ENCODE measurements at regions not wholly inside any gene's neighbourhood (a gene's known extent, or its start where the extent isn't known, plus 50 kb on each side); places are given as distances from the start of the nearest gene placed in this dataset.
A peak's percentile ranks its signal among the peaks of the same experiment; 100 is the strongest.

- no peak for DNase-seq
Measured at GRCh38 chr9:32218100-32218767, 166.2 kb upstream of the ACO1 start.

DNA sequence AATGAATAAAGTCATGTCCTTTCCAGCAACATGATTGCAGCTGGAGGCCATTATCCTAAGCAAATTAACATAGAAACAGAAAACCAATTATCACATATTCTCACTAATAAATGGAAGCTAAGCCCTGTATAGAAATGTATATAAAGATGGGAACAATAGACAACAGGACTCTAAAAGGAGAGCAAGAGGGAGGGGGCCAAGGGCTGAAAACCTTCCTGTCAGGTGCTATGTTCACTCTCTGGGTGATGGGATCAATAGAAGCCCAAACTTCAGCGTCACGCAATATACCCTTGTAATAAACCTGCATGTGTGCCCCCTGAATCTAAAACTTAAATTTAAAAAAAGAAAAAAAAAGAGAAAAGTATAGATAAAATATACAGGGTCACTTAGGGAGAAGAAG lies 163.7 kb upstream of the ACO1 start:
- DNase-seq: no peak

- no peak for DNase-seq
Measured at GRCh38 chr9:32234451-32234850, 150.0 kb upstream of the ACO1 start.

DNA sequence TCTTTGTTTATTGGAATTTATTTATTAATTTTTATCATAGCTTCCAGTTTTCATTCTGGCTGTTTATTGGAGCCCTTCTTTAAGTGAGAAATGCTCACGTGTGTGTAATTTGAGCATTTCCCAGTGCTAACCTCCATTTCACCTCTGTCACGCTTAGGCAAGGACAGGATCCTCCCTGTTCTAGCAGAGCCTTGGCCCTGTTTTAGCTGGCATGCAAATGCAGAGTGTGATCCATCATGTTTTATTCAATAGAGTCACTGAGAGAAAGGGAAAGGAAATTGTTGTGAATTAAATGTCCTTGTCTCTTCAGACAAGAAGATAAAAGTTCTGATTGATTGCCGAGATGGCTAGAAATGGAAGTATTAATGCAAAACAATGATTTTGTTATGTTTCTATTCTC lies 137.3 kb upstream of the ACO1 start:
- no peak for DNase-seq

DNA sequence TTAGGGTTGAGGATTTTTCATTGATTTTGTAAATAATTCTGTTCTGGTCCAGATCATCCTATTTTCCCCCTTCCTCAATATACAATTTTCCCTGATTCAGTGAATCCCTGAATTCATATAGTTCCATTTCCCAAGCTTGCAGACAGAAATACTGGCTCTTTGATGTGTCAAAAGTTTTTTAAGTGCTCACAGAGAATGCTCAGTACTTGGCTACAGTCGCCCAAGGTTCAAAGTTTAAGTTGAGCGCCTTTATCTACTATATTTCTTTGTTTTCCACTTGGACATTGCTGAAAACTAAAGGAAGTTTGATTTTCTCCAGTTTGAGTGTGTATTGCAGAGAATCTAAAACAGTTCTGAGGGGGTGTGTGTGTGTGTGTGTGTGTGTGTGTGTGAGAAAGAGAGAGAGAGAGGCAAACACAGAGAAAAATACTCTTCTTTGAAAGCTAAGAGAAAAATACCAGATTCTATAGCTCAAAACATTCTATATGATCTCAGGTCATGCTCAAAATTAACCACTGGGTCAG lies 136.2 kb upstream of the ACO1 start:
- no peak for DNase-seq

- peak; percentile 81 to 88 for DNase-seq
Measured at GRCh38 chr9:32251539-32251938, 132.9 kb upstream of the ACO1 start.

DNA sequence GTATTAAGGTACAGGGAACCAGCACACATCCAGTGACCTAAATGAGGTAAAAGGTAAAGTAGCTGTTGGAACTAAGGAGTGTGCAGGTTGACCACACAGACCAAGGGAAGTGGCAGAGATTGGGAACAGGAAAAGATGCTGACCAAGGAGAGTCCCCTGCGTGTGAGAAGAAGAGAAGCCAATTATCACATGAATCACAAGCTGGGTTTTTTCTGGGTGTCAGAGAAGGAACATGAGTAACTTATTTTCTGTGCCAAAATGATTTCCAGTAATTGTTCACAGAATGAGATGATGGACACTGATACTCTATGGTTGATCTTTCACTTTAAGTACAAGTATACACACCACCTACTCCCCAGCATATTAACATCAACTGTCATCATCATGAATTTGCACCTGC lies 130.7 kb upstream of the ACO1 start:
- DNase-seq: no peak

GRCh38 chr9:32255026-32255425 lies 129.4 kb upstream of the ACO1 start:
- no peak for DNase-seq

GRCh38 chr9:32258482-32258881 lies 126.0 kb upstream of the ACO1 start:
- no peak for DNase-seq

DNA sequence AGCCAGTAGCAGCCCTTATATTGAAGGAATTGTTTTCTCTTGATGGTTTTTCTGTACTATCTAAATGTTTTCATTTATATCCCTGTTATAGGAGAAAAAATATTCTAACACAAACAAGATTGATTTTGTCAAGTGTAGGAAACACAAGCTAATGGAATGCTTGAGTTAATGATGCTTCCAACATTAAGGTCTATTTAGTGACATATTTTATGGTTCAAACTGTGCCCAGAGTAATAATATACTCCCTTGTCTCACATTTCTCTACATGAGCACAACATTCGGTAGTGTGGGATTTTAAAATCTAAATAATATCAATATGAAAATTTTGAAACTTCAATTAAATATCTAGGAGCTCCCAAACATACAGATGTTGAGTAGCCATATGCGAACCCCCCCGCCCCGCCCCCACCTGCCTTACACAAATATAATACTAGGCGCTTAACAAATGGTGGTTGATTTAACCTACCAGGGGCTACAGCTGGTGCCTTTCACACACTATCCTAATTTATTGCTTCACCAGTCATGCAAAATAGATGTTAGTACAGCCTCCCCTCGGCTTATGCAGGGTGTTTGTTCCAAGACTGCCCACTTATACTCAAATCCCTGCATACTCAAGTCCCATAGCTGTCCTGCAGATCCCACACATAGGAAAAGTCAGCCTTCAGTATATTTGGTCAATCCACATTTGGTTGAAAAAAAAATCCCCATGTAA lies 124.1 kb upstream of the ACO1 start:
- DNase-seq: peak in 1 of 2 experiments; percentile 38

DNA sequence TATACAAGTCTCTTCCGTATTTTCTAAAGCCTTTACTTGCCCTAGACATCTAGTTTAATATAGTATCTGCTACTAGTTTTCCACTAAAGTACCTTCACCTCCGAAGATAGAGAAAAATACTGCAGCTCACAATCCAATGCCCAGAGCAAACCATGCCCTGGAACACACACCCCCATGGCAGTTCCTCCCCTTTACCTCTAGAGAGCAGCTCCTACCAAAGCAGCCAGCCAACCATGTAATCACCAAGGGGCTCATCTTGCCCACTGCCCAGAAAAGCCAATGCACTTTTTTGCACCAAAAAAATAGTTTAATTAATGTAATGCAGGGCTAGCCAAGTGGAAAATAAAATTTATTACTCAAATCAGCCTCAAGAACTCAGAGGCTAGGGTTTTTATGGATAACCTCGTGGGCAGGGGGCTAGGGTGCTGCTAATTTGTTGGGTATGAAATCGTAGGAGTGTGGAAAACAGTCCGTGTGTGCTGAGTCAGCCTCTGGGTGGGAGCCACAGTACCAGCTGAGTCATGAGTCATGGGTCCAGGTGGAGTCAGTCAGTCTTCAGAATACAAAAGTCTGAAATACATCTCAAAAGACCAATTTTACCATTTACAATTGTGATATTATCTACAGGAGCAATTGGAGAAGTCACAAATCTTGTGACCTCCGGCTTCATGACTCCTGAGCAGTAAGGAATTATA lies 120.1 kb upstream of the ACO1 start:
- DNase-seq: peak; percentile 19 to 73

- no peak for DNase-seq
Measured at GRCh38 chr9:32265037-32265436, 119.4 kb upstream of the ACO1 start.

GRCh38 chr9:32278991-32279390 lies 105.5 kb upstream of the ACO1 start:
- DNase-seq: no peak

DNA sequence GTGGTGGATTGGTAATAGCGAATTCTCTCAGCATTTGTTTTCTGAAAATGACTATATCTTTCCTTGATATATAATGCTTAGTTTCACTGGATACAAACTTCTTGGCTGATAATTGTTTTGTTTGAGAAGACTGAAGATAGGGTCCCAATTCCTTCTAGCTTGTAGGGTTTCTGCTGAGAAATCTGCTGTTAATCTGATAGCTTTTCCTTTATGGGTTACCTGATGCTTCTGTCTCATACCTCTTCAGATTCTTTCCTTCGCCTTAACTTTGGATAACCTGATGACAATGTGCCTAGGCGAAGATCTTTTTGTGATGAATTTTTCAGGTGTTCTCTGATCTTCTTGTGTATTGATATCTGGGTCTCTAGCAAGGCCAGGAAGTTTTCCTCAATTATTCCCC lies 94.7 kb upstream of the ACO1 start:
- no peak for DNase-seq

GRCh38 chr9:32291370-32291769 lies 93.1 kb upstream of the ACO1 start:
- no peak for DNase-seq

- DNase-seq: no peak
Measured at GRCh38 chr9:32292611-32293010, 91.8 kb upstream of the ACO1 start.

DNA sequence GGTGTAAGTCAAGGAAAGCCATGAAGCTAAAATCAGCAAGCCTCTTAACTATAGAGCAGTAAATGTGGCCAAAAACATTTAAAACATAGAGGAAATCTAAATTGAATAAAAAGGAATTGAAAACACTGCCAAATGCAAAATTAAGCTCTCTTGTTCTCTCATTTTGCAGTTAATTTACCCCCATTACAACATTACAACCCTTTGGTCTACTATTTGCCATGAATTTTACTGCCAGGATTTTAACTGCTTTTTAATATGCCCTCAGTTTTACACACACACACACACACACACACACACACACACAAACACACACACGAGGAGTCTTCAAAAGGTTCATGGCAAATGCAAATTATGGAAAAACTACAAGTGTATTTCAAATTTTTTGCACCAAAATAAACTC lies 91.4 kb upstream of the ACO1 start:
- DNase-seq: no peak

DNA sequence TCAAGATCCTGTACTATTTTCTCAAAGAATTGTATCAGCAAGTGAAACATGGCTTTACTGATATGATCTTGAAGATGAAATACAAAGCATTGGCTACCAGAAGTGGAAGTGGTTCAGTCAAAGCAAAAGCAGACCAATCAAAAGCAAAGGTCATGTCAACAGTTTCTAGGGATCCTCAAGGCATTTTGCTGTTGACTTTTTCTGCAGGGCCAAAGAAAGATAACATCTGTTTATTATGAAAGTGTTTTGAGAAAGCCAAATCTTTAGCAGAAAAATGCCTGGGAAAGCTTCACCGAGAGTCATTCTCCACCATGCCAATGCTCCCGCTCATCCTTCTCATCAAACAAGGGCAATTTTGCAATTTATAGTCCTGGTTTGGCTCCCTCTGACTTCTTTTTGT lies 90.3 kb upstream of the ACO1 start:
- DNase-seq: peak in 1 of 2 experiments; percentile 78

- DNase-seq: no peak
Measured at GRCh38 chr9:32300373-32300772, 84.1 kb upstream of the ACO1 start.

- no peak for DNase-seq
Measured at GRCh38 chr9:32304495-32304894, 79.9 kb upstream of the ACO1 start.

DNA sequence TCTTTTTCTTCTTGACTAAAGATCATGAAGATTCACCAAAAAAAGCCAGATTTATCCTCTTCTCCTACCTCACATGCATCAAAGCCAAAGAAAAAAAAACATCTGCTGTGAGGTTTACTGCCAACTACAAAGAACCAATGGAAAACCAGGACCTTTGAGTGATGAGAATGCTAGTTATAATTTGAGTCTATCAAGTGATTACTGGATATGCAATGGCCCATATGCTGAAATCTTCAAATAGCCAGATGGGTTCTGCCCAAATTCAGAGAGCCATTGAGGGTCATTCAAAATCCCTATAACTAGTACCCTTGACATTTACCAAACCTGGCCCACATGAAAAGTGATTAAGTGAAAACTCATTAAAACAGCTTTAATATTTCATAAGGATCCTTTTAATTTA lies 78.4 kb upstream of the ACO1 start:
- peak; percentile 83 to 93 for DNase-seq

DNA sequence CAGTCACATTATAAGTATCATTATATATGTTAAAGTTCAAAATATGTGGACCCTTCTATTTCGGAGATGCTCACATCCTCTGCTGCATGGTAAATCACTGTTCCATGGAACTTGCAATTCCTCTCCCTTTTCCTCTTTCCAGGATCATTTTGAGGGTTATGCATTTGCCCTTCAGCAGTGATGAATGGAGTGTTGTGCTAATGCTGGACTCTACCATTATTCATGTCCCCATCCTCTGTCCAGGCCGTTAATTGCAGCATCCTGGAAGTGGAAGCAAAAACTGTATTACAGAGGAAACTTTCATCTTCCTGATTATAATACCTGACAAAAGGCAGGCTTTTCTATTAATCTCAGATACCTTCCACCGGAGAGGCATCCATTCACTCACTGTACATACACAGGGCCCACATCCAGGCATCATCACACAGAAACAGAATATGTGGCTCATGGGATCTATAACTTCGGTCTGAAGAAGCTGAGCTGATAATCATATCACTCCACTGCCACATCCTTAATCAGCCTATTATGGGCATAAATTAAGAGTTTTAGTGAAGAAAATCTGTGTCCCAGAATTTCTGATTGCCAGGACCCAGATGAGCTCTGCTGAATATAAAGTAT lies 65.0 kb upstream of the ACO1 start:
- no peak for DNase-seq

- no peak for DNase-seq
Measured at GRCh38 chr9:32322622-32323021, 61.8 kb upstream of the ACO1 start.

GRCh38 chr9:32326146-32326545 lies 58.3 kb upstream of the ACO1 start:
- DNase-seq: no peak
